Lung (tissue), 11 donors: ENCODE measurements at regions not wholly inside any gene's neighbourhood (a gene's known extent, or its start where the extent isn't known, plus 50 kb on each side); places are given as distances from the start of the nearest gene placed in this dataset.

ENCODE experiments used
- ATAC-seq: fragments of 200-7000 bp; cut with Tn5 transposase; one replicate; pipeline ENCODE4 v1.9.1; 2020; ENCODE audit warnings: moderate number of reproducible peaks; ENCODE audit not compliant: insufficient read depth, low FRiP score
- DNase-seq, 3 donors: peaks; one replicate each; pipeline ENCODE4 v3.0.0-alpha.2; 2013 to 2017
- H3K27ac ChIP-seq, 2 donors: one replicate each; pipeline ENCODE4 v1.5.1; 2013; ENCODE audit warnings: mild to moderate bottlenecking in 2 of 2, moderate library complexity in 2 of 2, control low read depth in 1 of 2, inconsistent platforms in 1 of 2, low read depth in 1 of 2, low read length in 1 of 2
- H3K27me3 ChIP-seq, 3 donors: one replicate each; pipeline ENCODE4 v1.5.1; 2013; ENCODE audit warnings: low read length in 2 of 3; ENCODE audit not compliant: control insufficient read depth in 3 of 3, insufficient read depth in 3 of 3
- H3K36me3 ChIP-seq, 4 donors: one replicate each; pipeline ENCODE4 v1.5.1; 2013; ENCODE audit warnings: low read length in 4 of 4, mild to moderate bottlenecking in 1 of 4, moderate library complexity in 1 of 4; ENCODE audit not compliant: control insufficient read depth in 4 of 4, insufficient read depth in 4 of 4
- H3K4me1 ChIP-seq, 5 donors: one replicate each; pipeline ENCODE4 v1.5.1; 2013; ENCODE audit warnings: low read length in 5 of 5, mild to moderate bottlenecking in 2 of 5, moderate library complexity in 1 of 5; ENCODE audit not compliant: control insufficient read depth in 5 of 5, insufficient read depth in 5 of 5
- H3K4me3 ChIP-seq: one replicate; pipeline ENCODE4 v1.5.1; 2013; ENCODE audit warnings: mild to moderate bottlenecking, control low read depth, moderate library complexity
- H3K9ac ChIP-seq, 2 donors: one replicate each; pipeline ENCODE4 v1.5.1; 2013; ENCODE audit warnings: low read length in 2 of 2, control low read depth in 1 of 2; ENCODE audit not compliant: insufficient read depth in 1 of 2
- H3K9me3 ChIP-seq, 4 donors: one replicate each; pipeline ENCODE4 v1.5.1; 2013; ENCODE audit warnings: low read length in 3 of 4, mild to moderate bottlenecking in 1 of 4, moderate library complexity in 1 of 4; ENCODE audit not compliant: control insufficient read depth in 4 of 4, insufficient read depth in 3 of 4
- WGBS, 2 donors: extraction: QIAGEN DNeasy Blood & Tissue Kit; methylation state at CpG; one replicate each; pipeline ENCODE4 v1.1.7; 2013; 5-methylcytosine and 5-hydroxymethylcytosine counted together
- TF ChIP-seq, protein P1 (sequence below): IDR thresholded peaks from 2 replicates; pipeline ENCODE4 v1.5.1; 2012; ENCODE audit warnings: mild to moderate bottlenecking; ENCODE audit errors: control extremely low read depth, extremely low read depth
- donor health status: control.
- donor health status: control.
- donor health status: Bipolar disorder and iron deficiency.
- donor health status: healthy.
- donor health status: DM: yes; HTN: yes; CAD: no.

DNA sequence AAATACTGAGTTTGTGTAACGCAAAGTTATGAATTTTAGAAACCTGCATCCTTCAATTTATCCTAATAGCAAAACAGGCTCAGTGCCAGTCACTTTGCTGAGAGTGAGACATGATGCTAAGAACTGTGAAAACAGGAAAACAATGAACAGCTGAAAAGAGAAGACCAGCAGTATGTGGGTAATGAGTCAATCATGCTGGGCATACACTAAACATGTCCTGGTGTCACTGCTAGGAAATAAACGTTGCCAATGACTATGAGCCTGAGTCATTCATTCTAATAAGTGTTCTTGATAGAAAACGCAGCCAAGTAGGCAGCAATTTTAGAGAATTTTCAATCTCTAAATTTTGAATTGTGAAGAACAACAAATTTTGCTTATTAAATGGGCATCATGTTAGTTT, 237.3 kb downstream of the GALR1 start:
- H3K27me3 ChIP-seq = no peaks in the 10 kb centered on the region
- H3K9ac ChIP-seq = no peak overlapping the region
- H3K4me3 ChIP-seq = no peak overlapping the region
- ATAC-seq = no peak
- TF ChIP-seq, protein P1, sequence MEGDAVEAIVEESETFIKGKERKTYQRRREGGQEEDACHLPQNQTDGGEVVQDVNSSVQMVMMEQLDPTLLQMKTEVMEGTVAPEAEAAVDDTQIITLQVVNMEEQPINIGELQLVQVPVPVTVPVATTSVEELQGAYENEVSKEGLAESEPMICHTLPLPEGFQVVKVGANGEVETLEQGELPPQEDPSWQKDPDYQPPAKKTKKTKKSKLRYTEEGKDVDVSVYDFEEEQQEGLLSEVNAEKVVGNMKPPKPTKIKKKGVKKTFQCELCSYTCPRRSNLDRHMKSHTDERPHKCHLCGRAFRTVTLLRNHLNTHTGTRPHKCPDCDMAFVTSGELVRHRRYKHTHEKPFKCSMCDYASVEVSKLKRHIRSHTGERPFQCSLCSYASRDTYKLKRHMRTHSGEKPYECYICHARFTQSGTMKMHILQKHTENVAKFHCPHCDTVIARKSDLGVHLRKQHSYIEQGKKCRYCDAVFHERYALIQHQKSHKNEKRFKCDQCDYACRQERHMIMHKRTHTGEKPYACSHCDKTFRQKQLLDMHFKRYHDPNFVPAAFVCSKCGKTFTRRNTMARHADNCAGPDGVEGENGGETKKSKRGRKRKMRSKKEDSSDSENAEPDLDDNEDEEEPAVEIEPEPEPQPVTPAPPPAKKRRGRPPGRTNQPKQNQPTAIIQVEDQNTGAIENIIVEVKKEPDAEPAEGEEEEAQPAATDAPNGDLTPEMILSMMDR = no peak
- H3K27ac ChIP-seq = no peak overlapping the region
- peaks cover 0 to 1% (median 0%) of the 10 kb centered on the region in 5 donors for H3K4me1 ChIP-seq
- H3K9me3 ChIP-seq = peaks cover 0 to 9% (median 0%) of the 10 kb centered on the region in 4 donors
- no peak for DNase-seq
- 79 to 87% methylated on average over 3 of the region's 3 CpGs for WGBS, 2 donors
- H3K36me3 ChIP-seq = no peaks in the 10 kb centered on the region

DNA sequence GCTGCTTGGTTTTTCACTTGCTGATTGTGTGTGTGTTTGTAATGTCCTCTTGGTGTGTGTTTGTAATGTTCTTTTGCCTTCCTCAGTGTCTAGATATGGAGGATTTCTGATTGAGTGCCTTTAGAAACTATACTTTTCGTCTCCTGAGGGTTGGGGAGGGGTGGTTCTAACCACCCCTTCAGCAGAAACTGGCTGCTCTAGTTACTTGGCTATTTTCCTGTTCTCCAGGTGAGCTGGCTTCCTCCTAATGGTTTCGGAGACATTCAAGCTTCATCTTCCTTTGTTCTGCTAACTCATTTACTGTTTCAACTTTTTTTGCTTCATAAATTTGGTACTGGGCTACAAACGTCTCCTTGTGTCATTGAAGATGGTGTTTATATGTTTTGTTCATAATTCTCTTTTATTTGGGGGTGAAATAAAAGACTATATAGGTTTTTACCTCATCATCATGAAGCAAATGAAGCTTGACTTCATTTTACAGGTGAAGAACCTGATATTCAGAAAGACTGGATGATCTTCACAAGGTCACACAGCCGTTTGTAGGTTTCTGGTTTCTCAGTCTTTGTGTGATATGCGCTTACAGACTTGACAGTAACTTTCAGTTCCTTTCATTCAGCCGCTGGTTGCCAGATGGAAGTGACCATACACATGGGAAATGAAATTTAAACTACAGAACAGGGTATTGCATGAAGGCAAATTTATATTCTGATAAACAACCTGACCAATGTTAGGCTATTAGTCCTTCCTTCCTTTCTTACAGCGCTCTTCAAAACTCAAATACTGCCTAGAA, 238.5 kb downstream of the GALR1 start:
- H3K4me1 ChIP-seq = no peaks in the 10 kb centered on the region
- H3K9me3 ChIP-seq = peaks cover 0 to 6% (median 0%) of the 10 kb centered on the region in 4 donors
- TF ChIP-seq, protein P1 = no peak
- no peaks in the 10 kb centered on the region for H3K36me3 ChIP-seq
- no peak overlapping the region for H3K9ac ChIP-seq
- no peak overlapping the region for H3K27ac ChIP-seq
- ATAC-seq (no peak), DNase-seq (no peak)
- no peak overlapping the region for H3K4me3 ChIP-seq
- no peaks in the 10 kb centered on the region for H3K27me3 ChIP-seq
- 78 to 80% methylated on average over 7 of the region's 7 CpGs for WGBS, 2 donors

DNA sequence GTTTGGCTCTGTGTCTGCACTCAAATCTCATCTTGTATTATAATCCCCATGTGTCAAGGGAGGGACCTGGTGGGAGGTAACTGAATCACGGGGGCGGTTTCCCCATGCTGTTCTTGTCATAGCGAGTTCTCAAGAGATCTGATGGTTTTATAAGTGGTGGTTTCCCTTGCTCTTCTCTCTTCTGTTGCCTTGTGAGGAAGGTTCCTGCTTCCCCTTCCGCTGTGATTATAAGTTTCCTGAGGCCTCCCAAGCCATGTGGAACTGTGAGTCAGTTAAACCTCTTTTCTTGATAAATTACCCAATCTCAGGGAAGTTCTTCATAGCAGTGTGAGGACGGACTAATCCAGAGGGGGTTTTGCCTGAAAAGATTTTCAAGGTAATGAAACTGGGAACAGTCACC, 245.4 kb downstream of the GALR1 start:
- TF ChIP-seq, protein P1 = no peak
- WGBS, 2 donors = 26 to 83% methylated on average over 5 of the region's 5 CpGs
- ATAC-seq = no peak
- no peak for DNase-seq
- Histone ChIP-seq H3K4me1 (no peaks in the 10 kb centered on the region), H3K27ac (no peak overlapping the region), H3K27me3 (no peaks in the 10 kb centered on the region), H3K36me3 (no peaks in the 10 kb centered on the region), H3K9ac (no peak overlapping the region), H3K9me3 (no peaks in the 10 kb centered on the region), H3K4me3 (no peak overlapping the region)
